ENCODE measurements at regions not wholly inside any gene's neighbourhood (a gene's known extent, or its start where the extent isn't known, plus 50 kb on each side); places are given as distances from the start of the nearest gene placed in this dataset.

- TF ChIP-seq POLR2AphosphoS5 (IDR thresholded peaks at IDR 0.05; ENCODE audit: low read depth) (no peak), ZNF114 (CRISPR knock-in tag; IDR thresholded peaks at IDR 0.05) (no peak), ZNF331 (CRISPR knock-in tag; IDR thresholded peaks at IDR 0.05; ENCODE audit: low read depth) (no peak), ETS1 (IDR thresholded peaks at IDR 0.05) (no peak), EZH2phosphoT487 (IDR thresholded peaks at IDR 0.05; ENCODE audit: unreplicated experiment) (no peak), NANOG (IDR thresholded peaks at IDR 0.05; ENCODE audit: borderline replicate concordance) (no peak), CREB1 (CRISPR knock-in tag; IDR thresholded peaks at IDR 0.05; ENCODE audit: low read depth) (no peak), STAT1 (IDR thresholded peaks at IDR 0.05; ENCODE audit: unreplicated experiment) (no peak), EZH2 (IDR thresholded peaks at IDR 0.05; ENCODE audit: low read depth, unreplicated experiment) (no peak), ZNF462 (CRISPR knock-in tag; IDR thresholded peaks at IDR 0.05) (no peak), REST (IDR thresholded peaks at IDR 0.05; ENCODE audit: unreplicated experiment) (no peak), JUNB (IDR thresholded peaks at IDR 0.05; ENCODE audit: unreplicated experiment) (no peak), CTCF (conservative IDR thresholded peaks at IDR 0.05; ENCODE audit: low read depth in 2 of 2) (no peak)
- no peak for ATAC-seq
Observed at GRCh38 chr1:239543873-239544272, 157.5 kb downstream of the CHRM3 start.

More at GRCh38 chr1:239543873-239544272, 157.5 kb downstream of the CHRM3 start:
- Mint-ChIP-seq H3K9me3 (peaks cover 4% of the 10 kb centered on the region; the same call in 1 of the 3 replicates), H3K27me3 (ENCODE audit: insufficient read depth, low read depth, poor library complexity) (no peaks in the 10 kb centered on the region), H3K36me3 (ENCODE audit: low read depth) (peaks cover 4% of the 10 kb centered on the region; the same call in 2 of the 3 replicates), H3K27ac (no peak overlapping the region), H3K4me1 (peaks cover 8% of the 10 kb centered on the region; the same call in 2 of the 3 replicates), H3K4me3 (no peak overlapping the region)
- Histone ChIP-seq H3K27ac (ENCODE audit: low read depth) (no peak overlapping the region), H3K36me3 (ENCODE audit: insufficient read depth) (no peaks in the 10 kb centered on the region), H3K9me2 (ENCODE audit: insufficient read depth) (no peaks in the 10 kb centered on the region), H3K4me2 (no peak overlapping the region), H3K79me2 (replicated peaks; ENCODE audit: insufficient read depth) (no peaks in the 10 kb centered on the region), H3K27me3 (ENCODE audit: insufficient read depth) (no peaks in the 10 kb centered on the region), H3K4me3 (no peak overlapping the region), H2AFZ (no peak overlapping the region), H3K4me1 (ENCODE audit: insufficient read depth) (peaks cover 5% of the 10 kb centered on the region; the same call in 1 of the 2 replicates), H3F3A (replicated peaks; ENCODE audit: low read depth) (no peaks in the 10 kb centered on the region), H4K20me1 (replicated peaks; ENCODE audit: insufficient read depth) (no peaks in the 10 kb centered on the region)
- no peak for DNase-seq (ENCODE audit: low spot score)

Measured in GM23338 (cell line).